IMR-90 (cell line): ENCODE measurements at regions not wholly inside any gene's neighbourhood (a gene's known extent, or its start where the extent isn't known, plus 50 kb on each side); places are given as distances from the start of the nearest gene placed in this dataset.

Source experiments
- ATAC-seq: fragments of 200-7000 bp; cut with Tn5 transposase; 2 replicates; pipeline ENCODE4 v1.9.1; 2020; ENCODE audit warnings: low read depth, mild to moderate bottlenecking, moderate library complexity
- BruUV-seq: library from RNA; stranded (reverse); fragments of 400-500 nt; replicated peaks from 2 replicates; lab custom pipeline; 2021; lab: Mats Ljungman, UMichigan
- CTCF ChIA-PET: fragments of 300-600 bp; formaldehyde crosslinking; extraction: SDS; loops from one replicate; lab custom pipeline; 2021; ENCODE audit warnings: antibody characterized with exemption; lab: Yijun Ruan, JAX
- POLR2A ChIA-PET: fragments of 300-600 bp; sonication (Branson Sonifier 250); formaldehyde crosslinking; loops from one replicate; lab custom pipeline; 2022; ENCODE audit warnings: antibody characterized with exemption; ENCODE audit not compliant: unreplicated experiment; lab: Charles Lee
- DNase-seq: peaks from one replicate; pipeline ENCODE4 v3.0.0; 2013
- H2AFZ ChIP-seq: replicated peaks from 2 replicates; pipeline ENCODE3; 2013; ENCODE audit warnings: low read length, mild to moderate bottlenecking; ENCODE audit not compliant: poor library complexity
- H2AK5ac ChIP-seq: 2 replicates; pipeline ENCODE4 v1.6.1; 2013; ENCODE audit warnings: low read depth, low read length, inconsistent platforms
- H2AK9ac ChIP-seq: replicated peaks from 2 replicates; pipeline ENCODE3; 2013; ENCODE audit warnings: mild to moderate bottlenecking, low read depth, low read length, moderate library complexity; ENCODE audit not compliant: poor library complexity
- H2BK120ac ChIP-seq: 2 replicates; pipeline ENCODE4 v1.6.1; 2013; ENCODE audit warnings: low read depth, low read length, inconsistent platforms
- H2BK15ac ChIP-seq: 3 replicates; pipeline ENCODE4 v1.6.1; 2013; ENCODE audit warnings: low read depth, low read length, inconsistent platforms
- H2BK20ac ChIP-seq: 2 replicates; pipeline ENCODE4 v1.6.1; 2013; ENCODE audit warnings: low read depth, mild to moderate bottlenecking, inconsistent platforms, low read length, moderate library complexity
- H2BK5ac ChIP-seq: 2 replicates; pipeline ENCODE4 v1.6.1; 2013; ENCODE audit warnings: mild to moderate bottlenecking, low read depth, low read length, inconsistent platforms; ENCODE audit not compliant: poor library complexity, severe bottlenecking
- H3K14ac ChIP-seq: replicated peaks from 2 replicates; pipeline ENCODE4 v1.6.1; 2013; ENCODE audit warnings: low read depth, low read length, inconsistent platforms
- H3K18ac ChIP-seq: 2 replicates; pipeline ENCODE4 v1.6.1; 2013; ENCODE audit warnings: low read depth, low read length, control low read depth
- H3K23ac ChIP-seq: 2 replicates; pipeline ENCODE4 v1.6.1; 2013; ENCODE audit warnings: low read depth, low read length, inconsistent platforms
- H3K27ac ChIP-seq: 2 replicates; pipeline ENCODE4 v1.5.1; 2013; ENCODE audit warnings: mild to moderate bottlenecking, control low read depth, low read length; ENCODE audit not compliant: insufficient read depth
- H3K27me3 ChIP-seq: 2 replicates; pipeline ENCODE4 v1.6.1; 2013; ENCODE audit warnings: low read length; ENCODE audit not compliant: control insufficient read depth, insufficient read depth
- H3K36me3 ChIP-seq: 2 replicates; pipeline ENCODE4 v1.6.1; 2013; ENCODE audit warnings: low read length, mixed read lengths; ENCODE audit not compliant: control insufficient read depth, insufficient read depth
- H3K4ac ChIP-seq: 2 replicates; pipeline ENCODE4 v1.6.1; 2013; ENCODE audit warnings: low read depth, low read length, inconsistent platforms
- H3K4me1 ChIP-seq: 2 replicates; pipeline ENCODE4 v1.6.1; 2013; ENCODE audit warnings: low read length, mixed read lengths; ENCODE audit not compliant: control insufficient read depth, insufficient read depth
- H3K4me2 ChIP-seq: 2 replicates; pipeline ENCODE4 v1.6.1; 2013; ENCODE audit warnings: low read depth, mild to moderate bottlenecking, control low read depth, low read length, moderate library complexity
- H3K4me3 ChIP-seq: 2 replicates; pipeline ENCODE4 v1.5.1; 2013; ENCODE audit warnings: low read depth, mild to moderate bottlenecking, control low read depth, low read length, moderate library complexity; ENCODE audit not compliant: insufficient read depth
- H3K56ac ChIP-seq: 2 replicates; pipeline ENCODE4 v1.6.1; 2013; ENCODE audit warnings: low read length, inconsistent platforms; ENCODE audit not compliant: insufficient read depth; ENCODE audit errors: extremely low read depth
- H3K79me1 ChIP-seq, 2 experiments: 2 replicates each; pipeline ENCODE4 v1.6.1; 2013; ENCODE audit warnings: low read length in 2 of 2, inconsistent platforms in 1 of 2, low read depth in 1 of 2
- H3K9ac ChIP-seq: 2 replicates; pipeline ENCODE4 v1.6.1; 2013; ENCODE audit warnings: low read depth, low read length, control low read depth
- H3K9me1 ChIP-seq: 2 replicates; pipeline ENCODE4 v1.6.1; 2013; ENCODE audit warnings: low read length, inconsistent platforms; ENCODE audit not compliant: insufficient read depth
- H3K9me3 ChIP-seq: 2 replicates; pipeline ENCODE4 v1.6.1; 2013; ENCODE audit warnings: low read length; ENCODE audit not compliant: control insufficient read depth, insufficient read depth
- H4K20me1 ChIP-seq: 2 replicates; pipeline ENCODE4 v1.6.1; 2013; ENCODE audit warnings: low read length, inconsistent platforms; ENCODE audit not compliant: insufficient read depth
- H4K5ac ChIP-seq: 2 replicates; pipeline ENCODE4 v1.6.1; 2013; ENCODE audit warnings: mild to moderate bottlenecking, low read depth, low read length, control low read depth
- H4K8ac ChIP-seq, 2 experiments: 2 replicates each; pipeline ENCODE4 v1.6.1; 2013; ENCODE audit warnings: low read depth in 2 of 2, low read length in 2 of 2, control low read depth in 1 of 2, inconsistent platforms in 1 of 2
- H4K91ac ChIP-seq: 2 replicates; pipeline ENCODE4 v1.6.1; 2013; ENCODE audit warnings: low read depth, low read length, inconsistent platforms; ENCODE audit not compliant: insufficient read depth
- CEBPB ChIP-seq: IDR thresholded peaks from 2 replicates; pipeline ENCODE4 v1.6.1; 2012; ENCODE audit warnings: low read depth, low read length, improper control_type of control experiment
- RAD21 ChIP-seq: IDR thresholded peaks from 2 replicates; pipeline ENCODE4 v1.6.1; 2012; ENCODE audit warnings: low read length, improper control_type of control experiment
- WGBS, 2 experiments: methylation state at CpG; one replicate each; pipeline versions ENCODE4 v1.1.5 to v1.1.7; 2013; ENCODE audit warnings: missing lambda C conversion rate in 2 of 2; ENCODE audit not compliant: insufficient read length in 1 of 2; ENCODE audit errors: extremely low coverage in 2 of 2; 5-methylcytosine and 5-hydroxymethylcytosine counted together
- dilution Hi-C: fragments of 300-500 bp; cut with HindIII; formaldehyde crosslinking; loops from one replicate; pipeline ENCODE4 v1.14.3; 2018; ENCODE audit warnings: low sequenced_read_pairs; ENCODE audit not compliant: unreplicated experiment
- in situ Hi-C: fragments of 300-500 bp; cut with MboI; formaldehyde crosslinking; loops from 3 replicates; pipeline ENCODE4 v1.14.3; 2019; ENCODE audit warnings: low sequenced_read_pairs, inconsistent platforms, mixed read lengths
- intact Hi-C: fragments of 100-400 bp; cut with micrococcal nuclease; formaldehyde crosslinking; loops from 2 replicates; pipeline ENCODE4 v1.10.0; 2022

GRCh38 chrX:8919801-8920200, 114.1 kb downstream of the FAM9B start:
- H4K8ac ChIP-seq = no peak overlapping the region
- DNase-seq (no peak), ATAC-seq (no peak)
- H3K23ac ChIP-seq = no peak overlapping the region
- H3K4me1 ChIP-seq = no peaks in the 10 kb centered on the region
- H3K4ac ChIP-seq = no peak overlapping the region
- no peaks in the 10 kb centered on the region for H4K20me1 ChIP-seq
- H2BK5ac ChIP-seq = no peak overlapping the region
- no TSS peak for BruUV-seq
- no peaks in the 10 kb centered on the region for H3K79me1 ChIP-seq
- no peaks in the 10 kb centered on the region for H3K9me1 ChIP-seq
- POLR2A ChIA-PET = no interaction called here
- intact Hi-C loops (no loop called here), in situ Hi-C loops (no loop called here), dilution Hi-C loops (no loop called here)
- TF ChIP-seq CEBPB (peak; percentile 85), RAD21 (no peak)
- H3K36me3 ChIP-seq = no peaks in the 10 kb centered on the region
- H3K18ac ChIP-seq = no peak overlapping the region
- no peak overlapping the region for H2AK5ac ChIP-seq
- WGBS, 2 experiments = no CpG with 5 or more reads among the region's 4 CpGs
- CTCF ChIA-PET = no interaction called here
- no peak overlapping the region for H4K91ac ChIP-seq
- no peak overlapping the region for H3K56ac ChIP-seq
- no peak overlapping the region for H3K27ac ChIP-seq
- H3K9ac ChIP-seq = no peak overlapping the region
- H4K5ac ChIP-seq = no peak overlapping the region
- H2BK120ac ChIP-seq = no peak overlapping the region
- H2BK15ac ChIP-seq = no peak overlapping the region
- no peaks in the 10 kb centered on the region for H3K9me3 ChIP-seq
- H3K4me2 ChIP-seq = no peak overlapping the region
- no peaks in the 10 kb centered on the region; the same call in 1 of the 2 replicates for H3K27me3 ChIP-seq
- no peak overlapping the region for H3K4me3 ChIP-seq
- H2BK20ac ChIP-seq = no peak overlapping the region
- H3K14ac ChIP-seq = no peak overlapping the region
- H2AFZ ChIP-seq = no peak overlapping the region
- H2AK9ac ChIP-seq = no peak overlapping the region
